GM18508 (cell line): ENCODE measurements at regions not wholly inside any gene's neighbourhood (a gene's known extent, or its start where the extent isn't known, plus 50 kb on each side); places are given as distances from the start of the nearest gene placed in this dataset.
"Not testable (repeated sequence)": the region's sequence is repeated elsewhere in the genome, so short reads cannot be mapped to it uniquely, and the experiment has no call there.

ENCODE experiments used
- ATAC-seq: cut with Tn5 transposase; IDR thresholded peaks from one replicate; pipeline ENCODE4 v1.9.1; 2021; ENCODE audit warnings: moderate number of reproducible peaks; ENCODE audit not compliant: insufficient read depth, unreplicated experiment

DNA sequence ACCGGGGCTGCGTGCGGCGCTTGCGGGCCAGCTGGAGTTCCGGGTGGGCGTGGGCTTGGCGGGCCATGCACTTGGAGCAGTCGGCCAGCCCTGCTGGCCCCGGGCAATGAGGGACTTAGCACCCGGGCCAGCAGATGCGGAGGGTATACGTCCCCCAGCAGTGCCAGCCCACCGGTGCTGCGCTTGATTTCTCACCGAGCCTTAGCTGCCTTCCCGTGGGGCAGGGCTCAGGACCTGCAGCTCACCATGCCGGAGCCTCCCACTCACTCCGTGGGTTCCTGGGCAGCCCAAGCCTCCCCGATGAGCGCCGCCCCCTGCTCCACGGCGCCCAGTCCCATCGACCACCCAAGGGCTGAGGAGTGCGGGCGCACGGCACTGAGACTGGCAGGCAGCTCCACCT lies 51.4 kb upstream of the INPP4B start:
- not testable (repeated sequence) for ATAC-seq

DNA sequence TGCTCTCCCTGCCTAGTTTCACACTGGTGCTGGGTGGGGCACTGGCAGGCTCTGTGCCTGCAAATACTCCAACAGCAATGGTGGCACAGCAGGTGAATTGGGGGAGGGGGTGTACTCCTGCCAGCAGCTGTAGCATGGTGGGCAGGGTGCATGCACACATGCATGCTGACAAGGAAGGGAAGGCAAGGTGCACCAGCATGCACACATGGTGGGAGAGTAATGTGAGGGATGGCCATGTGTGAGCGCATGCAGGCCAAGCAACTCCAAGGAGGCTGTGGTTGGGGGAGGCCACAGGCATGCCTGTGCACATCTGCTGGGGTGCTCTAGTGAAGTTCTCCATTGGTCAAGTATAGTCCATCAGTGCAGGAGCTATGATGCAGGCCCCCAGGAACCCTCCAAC lies 54.5 kb upstream of the INPP4B start:
- ATAC-seq: no peak

DNA sequence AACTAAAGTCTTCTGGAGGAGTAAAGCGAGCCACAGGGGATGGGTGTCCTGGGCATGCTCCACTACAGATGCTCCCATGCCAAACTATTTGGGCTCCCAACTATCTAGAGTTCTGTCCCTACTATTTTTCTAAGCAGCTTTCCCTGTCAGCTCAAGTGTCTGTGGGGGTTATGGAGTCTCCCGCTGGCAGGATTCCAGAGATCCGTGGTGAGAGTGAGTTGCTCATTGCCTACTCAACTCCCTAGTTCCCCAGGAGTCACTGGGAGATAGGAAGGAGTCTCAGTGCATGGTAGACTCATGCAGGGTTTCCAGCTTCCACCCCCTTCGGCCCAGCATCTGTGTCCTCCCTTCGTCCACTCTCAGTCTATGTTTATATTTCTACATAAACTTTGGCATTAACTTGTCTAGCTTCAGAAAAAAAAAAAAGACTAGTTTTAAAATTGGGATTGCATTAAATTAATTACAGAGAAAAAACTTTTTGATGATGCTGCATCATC lies 55.1 kb upstream of the INPP4B start:
- no peak for ATAC-seq

DNA sequence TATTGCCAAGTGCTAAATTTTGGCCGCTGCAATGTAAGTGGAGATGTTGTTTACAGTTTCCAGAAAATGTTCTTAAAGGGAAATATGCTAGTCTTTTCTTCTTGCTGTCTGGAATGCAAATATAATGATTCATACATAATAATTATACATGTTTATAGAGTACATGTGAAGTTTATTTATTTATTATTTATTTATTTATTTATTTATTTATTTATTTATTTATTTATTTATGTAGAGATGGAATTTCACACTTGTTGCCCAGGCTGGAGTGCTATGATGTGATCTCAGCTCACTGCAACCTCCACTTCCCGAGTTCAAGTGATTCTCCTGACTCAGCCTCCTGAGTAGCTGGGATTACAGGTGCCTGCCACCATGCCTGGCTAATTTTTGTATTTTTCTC lies 57.5 kb upstream of the INPP4B start:
- not testable (repeated sequence) for ATAC-seq

DNA sequence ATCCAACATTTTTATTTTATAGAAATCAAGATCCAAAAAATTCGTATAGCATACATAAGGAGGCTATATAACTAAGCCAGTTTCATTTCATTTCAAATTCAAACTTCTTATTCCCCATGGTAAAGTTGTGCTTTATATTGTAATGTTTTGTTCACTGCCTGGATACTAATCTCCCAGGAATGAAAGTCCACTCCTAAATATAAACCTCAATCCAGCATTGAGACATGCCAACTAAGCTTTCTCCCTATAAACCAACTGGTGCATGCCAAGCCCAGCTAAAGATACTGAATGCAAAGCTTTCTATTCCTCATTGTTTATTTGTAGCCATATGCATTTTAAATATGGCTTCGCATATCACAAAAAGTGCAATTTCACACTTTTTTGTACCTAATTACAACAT lies 63.8 kb upstream of the INPP4B start:
- ATAC-seq: no peak

DNA sequence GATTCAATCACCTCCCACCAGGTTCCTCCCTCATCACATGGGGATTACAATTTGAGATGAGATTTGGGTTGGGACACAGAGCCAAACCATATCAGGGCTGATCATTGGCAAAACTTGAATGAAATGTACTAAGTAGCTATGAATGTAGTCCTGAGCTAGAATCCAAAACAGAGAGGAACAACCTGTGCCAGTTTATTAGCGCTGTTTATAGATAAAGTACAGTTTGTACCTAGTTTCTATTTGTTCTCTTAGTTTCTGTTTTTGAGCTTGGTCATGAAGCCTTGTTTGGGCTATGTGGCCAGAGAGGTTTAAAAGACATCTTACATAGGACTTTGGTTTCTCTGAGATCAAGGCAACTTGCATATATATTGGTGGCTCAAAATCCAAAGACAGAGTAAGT lies 66.9 kb upstream of the INPP4B start:
- no peak for ATAC-seq

DNA sequence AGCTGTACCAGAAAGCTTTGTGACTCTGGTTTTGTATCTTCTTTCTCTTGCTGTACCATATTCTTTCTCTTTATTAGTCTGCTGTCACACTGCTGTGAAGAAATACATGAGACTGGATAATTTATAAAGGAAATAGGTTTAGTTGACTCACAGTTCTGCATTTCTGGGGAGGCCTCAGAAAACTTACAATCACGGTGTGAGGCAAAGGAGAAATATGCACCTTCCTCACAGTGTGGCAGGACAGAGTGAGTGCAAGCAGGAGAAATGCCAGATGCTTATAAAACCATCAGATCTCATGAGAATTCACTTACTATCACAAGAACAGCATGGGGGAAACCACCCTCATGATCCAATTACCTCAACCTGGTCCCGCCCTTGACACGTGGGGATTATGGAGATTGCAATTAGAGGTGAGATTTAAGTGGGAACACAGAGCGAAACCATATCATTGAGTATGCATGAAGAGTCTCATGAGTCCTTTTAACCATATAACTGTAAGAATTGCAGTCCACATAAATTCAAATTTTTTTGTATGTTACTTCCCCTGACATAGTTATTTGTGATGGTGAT lies 67.4 kb upstream of the INPP4B start:
- no peak for ATAC-seq

DNA sequence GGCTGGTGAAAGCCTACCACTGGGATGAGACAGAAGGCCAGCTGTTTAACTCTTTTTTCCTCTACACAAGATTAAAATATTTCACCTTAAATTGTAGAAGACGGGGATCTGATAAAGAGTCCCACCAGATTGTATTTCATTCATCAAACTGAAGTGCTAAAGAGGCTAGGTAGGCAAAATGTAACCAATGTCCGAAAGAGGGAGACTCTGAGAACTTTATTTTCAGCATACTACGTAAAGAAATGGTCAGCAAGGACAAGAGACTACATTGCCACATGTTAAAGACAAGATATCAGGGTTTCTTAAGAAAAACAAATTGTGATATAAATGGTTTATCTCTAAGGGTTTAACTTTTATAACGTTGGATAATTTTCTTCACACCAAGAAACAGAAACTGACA lies 71.6 kb upstream of the INPP4B start:
- ATAC-seq: no peak

DNA sequence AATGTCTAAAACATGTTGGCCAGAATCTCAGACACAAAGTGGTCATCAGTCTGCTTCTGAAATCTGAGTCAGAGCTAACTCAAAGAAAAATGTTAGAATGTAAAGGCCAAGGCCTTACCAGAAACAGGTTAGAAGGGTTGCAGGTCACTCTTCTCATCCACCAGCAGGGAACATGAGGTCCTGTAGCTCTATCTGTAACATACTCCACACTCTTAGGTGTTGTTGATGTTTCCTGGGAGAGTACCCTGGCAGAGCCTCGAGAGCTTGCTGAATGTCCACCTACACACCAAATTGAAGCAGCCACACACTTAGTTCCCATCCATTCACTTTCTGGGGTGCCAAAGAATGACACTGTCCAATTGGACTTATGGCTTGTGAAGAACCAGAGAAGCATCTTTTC lies 76.6 kb upstream of the INPP4B start:
- ATAC-seq: no peak

DNA sequence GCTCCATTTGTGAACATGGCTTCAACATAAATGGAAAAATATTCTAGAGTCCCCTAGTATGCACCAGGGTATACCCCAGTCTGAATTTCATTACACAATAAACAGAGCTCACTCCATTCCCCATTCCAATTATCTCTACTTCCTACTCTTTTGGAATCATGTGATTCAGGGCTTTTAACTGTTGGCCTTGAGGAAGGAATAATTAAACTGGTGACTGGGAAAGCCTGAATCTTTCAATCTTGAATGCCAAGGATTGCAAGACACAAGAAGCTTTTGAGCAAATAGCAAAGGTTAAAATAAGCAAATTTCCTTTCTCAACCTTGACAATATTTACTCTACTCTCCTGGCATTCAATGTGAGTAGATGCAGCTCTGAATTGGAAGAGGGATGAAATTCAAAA lies 77.5 kb upstream of the INPP4B start:
- no peak for ATAC-seq

DNA sequence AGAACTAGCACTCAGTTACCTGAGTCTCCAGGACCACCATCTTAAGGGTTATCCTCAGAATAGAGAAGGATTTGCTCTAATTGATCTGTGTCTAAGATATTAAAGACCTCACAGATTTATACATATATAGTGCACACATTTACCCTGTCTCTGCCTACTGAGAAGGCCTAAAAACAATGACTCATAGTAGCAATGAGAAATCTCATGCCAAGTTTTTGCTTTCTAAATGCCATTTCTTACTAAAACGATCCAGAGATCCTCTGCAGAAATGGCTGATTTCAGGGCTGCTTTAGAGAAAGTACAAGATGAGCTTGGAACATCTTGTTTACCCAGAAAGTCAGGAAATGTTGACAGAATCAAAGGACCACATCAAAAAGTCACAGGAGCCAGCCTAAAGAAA lies 79.1 kb upstream of the INPP4B start:
- ATAC-seq: no peak

DNA sequence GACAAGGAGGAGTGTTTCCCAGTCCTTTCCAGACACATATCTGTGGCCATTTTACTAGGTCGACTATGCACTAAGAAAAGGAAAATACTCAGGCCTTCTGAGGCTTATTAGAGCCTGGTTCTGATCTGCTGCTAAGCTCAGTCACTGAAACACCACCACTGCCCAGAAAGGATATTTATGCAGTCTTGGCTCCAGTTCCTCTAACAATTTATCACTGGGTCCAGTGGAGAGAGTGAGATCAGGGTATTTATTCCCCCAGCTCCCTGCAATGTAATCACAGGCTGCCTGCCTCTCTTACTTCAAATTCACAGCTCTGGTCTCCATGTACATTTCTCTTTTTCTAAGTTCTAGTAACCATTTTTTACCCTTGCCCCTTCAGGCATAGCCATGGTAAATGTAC lies 81.6 kb upstream of the INPP4B start:
- no peak for ATAC-seq

DNA sequence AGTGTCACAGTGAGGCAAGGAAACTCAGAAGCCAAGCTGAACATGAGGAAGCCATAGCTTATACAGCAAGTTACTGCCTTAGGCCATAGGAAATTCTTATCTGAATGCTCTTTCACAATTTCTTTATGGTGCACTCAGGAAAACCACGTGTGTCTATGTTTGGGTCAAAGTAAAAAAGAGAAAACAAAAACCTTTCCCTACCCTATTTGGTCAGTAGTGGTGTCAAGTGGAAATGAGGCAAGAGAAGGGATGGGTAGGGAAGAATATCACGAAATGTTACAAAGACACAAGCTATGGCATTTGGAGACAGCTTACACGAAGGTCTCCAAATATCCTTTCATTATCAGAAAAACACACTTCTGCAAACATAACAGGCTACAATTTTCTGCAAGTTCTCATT lies 83.4 kb upstream of the INPP4B start:
- no peak for ATAC-seq

DNA sequence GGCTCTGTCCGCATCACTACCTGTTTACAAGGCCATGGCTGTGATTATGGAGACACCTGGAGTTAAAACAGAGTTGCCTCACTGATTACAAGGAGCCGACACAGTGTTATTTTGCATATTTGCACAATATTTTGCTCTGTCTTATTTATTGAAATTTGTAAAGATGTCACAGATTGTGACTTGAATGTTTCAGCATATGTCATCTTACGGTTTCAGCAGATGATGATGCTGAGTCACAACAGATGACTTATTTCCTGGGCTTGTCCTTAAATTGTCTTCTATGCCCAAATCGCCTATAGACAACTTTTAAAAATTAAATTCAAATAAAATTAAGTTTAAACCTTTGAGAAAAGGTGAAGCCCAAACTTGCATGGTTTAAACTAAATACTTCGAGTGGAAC lies 87.1 kb upstream of the INPP4B start:
- no peak for ATAC-seq

DNA sequence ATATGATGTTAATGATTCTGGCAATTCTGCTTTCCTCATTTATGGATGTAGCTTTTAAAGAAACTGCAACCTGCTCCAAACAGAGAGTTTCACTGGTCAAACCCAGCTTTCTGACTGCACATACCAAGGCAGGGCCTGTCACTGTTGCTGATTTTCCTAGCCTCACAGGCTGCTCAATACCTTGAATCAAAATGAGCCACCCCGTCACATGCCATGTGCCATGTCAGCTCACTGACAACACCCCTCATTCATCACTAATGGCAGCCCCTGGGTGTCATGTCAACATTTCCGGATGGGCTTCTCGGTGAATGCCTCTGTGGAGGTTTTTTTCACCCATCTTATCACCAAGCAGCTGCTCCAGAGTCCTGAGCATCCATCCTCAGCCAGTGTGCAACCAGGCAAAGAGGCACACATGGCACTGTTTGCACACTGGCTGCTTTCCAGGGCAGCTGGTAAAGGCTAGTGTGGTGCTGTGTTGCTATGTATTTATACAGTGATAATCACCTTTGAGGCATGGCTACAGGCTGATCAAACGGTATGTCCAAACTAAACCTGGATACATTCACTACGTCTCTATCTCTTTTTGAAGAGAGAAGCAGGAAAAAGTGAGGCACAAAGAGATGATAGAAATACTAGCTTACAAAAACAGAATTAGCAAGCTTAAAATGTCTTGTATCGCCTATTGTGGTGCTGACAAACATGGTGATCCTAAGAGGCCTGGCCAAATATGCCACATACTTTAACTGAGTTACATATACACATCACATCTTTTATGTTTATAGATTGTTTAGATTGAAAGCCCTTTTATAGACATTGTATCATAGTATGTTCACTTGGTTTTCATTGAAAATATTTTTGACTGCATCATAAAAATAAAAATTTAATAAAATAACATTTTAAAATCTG lies 94.6 kb upstream of the INPP4B start:
- no peak for ATAC-seq

DNA sequence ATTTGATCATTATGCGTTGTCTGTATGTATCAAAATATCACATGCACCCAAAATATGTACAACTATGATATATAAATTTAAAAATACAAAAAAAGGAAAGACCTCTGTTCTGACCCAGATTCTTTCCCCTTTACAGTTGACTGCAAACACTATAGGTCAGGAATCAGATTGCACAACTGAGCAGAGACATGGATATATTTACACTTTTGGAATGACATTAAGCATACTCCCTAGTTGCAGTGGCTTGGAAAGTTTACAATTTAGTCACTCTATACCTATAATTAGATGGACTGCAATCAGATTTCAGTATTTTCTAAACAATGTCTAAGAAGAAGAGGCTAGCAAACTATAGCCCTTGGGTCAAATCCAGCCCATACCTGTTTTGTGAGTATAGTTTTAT lies 98.5 kb upstream of the INPP4B start:
- ATAC-seq: no peak

DNA sequence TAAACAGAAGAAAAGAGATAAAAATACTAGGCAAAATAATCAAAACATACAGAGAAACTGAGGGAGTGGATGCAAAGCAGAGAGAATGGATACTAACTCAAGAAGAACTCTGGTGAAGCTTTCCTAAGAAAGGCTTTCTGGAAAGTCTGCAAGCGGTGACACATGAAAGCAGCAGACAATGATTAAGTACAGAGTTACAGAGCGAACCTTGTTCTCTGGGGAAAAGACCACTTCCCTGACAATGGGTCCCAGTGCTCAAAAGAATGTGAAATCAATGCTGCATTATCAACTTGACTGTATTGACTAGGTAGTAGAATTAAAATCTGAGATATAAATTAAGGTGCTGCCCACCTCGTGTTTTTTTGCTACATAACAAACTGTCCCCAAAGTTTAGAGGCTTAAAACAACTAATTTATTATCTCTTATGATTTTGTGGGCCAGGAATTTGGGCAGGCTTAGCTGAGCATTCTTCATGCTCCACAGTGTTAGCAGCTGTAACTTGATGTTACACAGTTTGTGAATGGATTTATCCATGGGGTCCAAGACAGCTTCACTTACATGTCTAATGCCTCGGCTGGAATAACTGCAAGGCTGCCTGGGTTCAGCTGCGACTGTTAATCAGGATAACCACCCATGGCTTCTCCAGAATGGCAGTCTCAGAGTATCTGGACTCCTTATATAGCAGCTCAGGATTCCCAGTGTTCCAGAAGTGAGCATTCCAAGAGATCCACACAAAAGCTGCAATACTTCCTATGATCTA lies 106.9 kb upstream of the INPP4B start:
- ATAC-seq: no peak

DNA sequence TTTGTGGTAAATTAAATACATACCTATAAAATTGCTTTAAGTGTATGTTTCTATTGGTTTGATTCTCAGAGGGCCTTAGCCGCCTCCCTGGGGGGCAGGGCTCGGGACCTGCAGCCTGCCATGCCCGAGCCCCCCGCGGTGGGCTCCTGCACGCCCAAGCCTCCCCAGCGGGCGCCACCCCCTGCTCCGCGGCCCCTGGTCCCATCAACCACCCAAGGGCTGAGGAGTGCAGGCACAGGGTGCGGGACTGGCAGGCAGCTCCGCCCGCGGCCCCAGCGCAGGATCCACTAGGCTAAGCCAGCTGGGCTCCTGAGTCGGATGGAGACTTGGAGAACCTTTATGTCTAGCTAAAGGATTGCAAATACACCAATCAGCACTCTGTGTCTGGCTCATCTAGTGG lies 108.3 kb upstream of the INPP4B start:
- no peak for ATAC-seq

DNA sequence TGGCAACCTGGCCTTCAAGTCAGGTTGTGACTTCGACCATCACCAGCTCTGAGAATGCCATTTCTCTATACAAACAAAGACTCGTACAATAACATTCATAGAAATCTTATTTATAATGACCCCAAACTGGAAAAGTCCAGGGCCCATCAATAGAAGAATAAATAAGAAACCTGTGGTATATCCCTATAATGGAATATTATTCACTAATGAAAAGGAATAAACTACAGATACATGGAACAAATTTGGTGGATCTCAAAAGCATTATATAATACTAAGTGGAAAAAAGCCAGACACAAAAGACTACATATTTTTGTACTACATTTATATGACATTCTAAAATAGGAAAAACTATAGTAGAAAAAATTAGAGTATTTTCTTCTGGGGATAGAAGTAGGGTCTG lies 109.4 kb upstream of the INPP4B start:
- no peak for ATAC-seq

DNA sequence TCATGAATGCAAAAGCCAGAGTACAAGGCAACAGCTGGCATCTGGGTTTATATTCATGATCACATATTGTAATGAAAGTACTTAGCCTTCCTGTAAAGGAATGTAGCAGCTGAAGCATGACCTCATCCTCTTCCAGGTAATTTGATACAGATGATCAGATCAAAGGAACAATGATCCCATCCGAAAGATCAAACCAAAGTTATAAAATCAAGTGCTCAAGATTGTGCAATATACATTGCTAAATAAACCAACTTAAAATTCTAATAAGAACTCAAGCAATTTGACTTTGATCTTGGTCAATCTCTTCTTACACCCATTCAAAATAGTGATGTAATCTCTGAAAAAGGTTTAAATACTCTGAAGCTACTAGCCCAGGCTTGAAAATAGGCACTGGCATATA lies 113.1 kb upstream of the INPP4B start:
- no peak for ATAC-seq

DNA sequence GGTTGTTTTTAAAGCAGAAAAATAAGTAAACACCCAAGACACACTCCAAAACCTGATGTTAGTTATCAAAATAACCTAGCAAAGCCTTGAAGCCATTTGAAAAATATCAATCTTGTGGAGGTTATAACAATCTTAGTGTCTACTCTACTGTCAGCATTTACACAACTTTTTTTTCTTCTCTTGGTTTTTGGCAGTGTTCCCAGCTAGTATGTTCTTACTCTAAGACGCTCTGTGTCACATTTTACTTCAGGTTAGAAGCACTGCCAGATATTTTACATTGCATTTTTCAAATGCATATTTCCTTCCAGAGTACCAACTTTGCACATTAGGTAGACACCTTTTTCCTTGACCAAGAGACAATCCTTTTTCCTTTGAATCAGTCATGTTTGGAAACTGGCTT lies 114.0 kb upstream of the INPP4B start:
- ATAC-seq: no peak
